Activated CD8-positive, alpha-beta T cell treated with anti-CD3 and anti-CD28 coated beads for 36 hours (primary cell): ENCODE measurements at regions not wholly inside any gene's neighbourhood (a gene's known extent, or its start where the extent isn't known, plus 50 kb on each side); places are given as distances from the start of the nearest gene placed in this dataset.

Experiments
- ATAC-seq: fragments of 200-7000 bp; cut with Tn5 transposase; one replicate; pipeline ENCODE4 v1.10.0; 2021; ENCODE audit warnings: mild to moderate bottlenecking, moderate library complexity
- CTCF ChIA-PET: fragments of 350-600 bp; sonication (Branson Sonifier 250); formaldehyde crosslinking; loops from one replicate; lab custom pipeline; 2021; ENCODE audit warnings: antibody characterized with exemption; lab: Charles Lee
- POLR2A ChIA-PET: fragments of 350-600 bp; sonication (Branson Sonifier 250); formaldehyde crosslinking; loops from one replicate; lab custom pipeline; 2021; ENCODE audit warnings: antibody characterized with exemption; lab: Charles Lee
- DNase-seq: peaks from one replicate; pipeline ENCODE4 v3.0.0-alpha.2; 2020
- H3K27ac Mint-ChIP-seq: one replicate; pipeline ENCODE4 v1.8.0; 2021; ENCODE audit warnings: mild to moderate bottlenecking, mixed read lengths
- H3K27me3 Mint-ChIP-seq: one replicate; pipeline ENCODE4 v1.8.0; 2021; ENCODE audit warnings: mixed read lengths
- H3K36me3 Mint-ChIP-seq: one replicate; pipeline ENCODE4 v1.8.0; 2021; ENCODE audit warnings: low read depth, mixed read lengths
- H3K4me1 Mint-ChIP-seq: one replicate; pipeline ENCODE4 v1.8.0; 2021; ENCODE audit warnings: low read depth, mixed read lengths
- H3K4me3 Mint-ChIP-seq: one replicate; pipeline ENCODE4 v1.8.0; 2021; ENCODE audit warnings: mild to moderate bottlenecking, moderate library complexity, mixed read lengths
- H3K9me3 Mint-ChIP-seq: one replicate; pipeline ENCODE4 v1.8.0; 2021; ENCODE audit warnings: mixed read lengths
- CTCF ChIP-seq: fragments of 200-600 bp; IDR thresholded peaks from one replicate; pipeline ENCODE4 v1.8.0; 2022; ENCODE audit warnings: antibody characterized with exemption, mild to moderate bottlenecking
- intact Hi-C: fragments of 100-400 bp; cut with micrococcal nuclease; formaldehyde crosslinking; loops from one replicate; pipeline ENCODE4 v1.10.0; 2022

DNA sequence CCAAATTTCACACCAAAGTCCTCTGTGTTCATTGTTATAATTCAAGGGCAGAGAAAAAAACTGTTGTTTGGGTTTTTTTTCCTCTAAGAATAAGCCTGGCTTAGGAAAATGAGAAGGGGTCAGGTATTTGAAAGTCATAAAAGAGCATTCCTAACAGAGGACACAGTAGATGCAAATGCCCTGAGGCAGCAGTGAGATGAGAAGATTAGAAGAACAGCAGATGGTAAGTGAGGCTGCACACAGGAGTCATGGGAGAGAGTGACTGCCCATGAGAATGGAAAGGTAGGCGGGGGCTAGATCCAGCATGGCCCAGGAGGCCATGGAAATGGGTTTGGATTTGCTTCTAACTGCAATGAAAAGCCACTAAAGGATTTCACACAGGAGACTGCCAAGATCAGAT lies 107.5 kb upstream of the RBPJ start:
- no peaks in the 10 kb centered on the region for H3K9me3 Mint-ChIP-seq
- no peak for TF ChIP-seq CTCF
- no peak for DNase-seq
- ChIA-PET CTCF (no interaction called here), POLR2A (no interaction called here)
- no peak overlapping the region for H3K27ac Mint-ChIP-seq
- intact Hi-C loops = no loop called here
- no peaks in the 10 kb centered on the region for H3K36me3 Mint-ChIP-seq
- peaks cover 6% of the 10 kb centered on the region for H3K4me1 Mint-ChIP-seq
- peaks cover 22% of the 10 kb centered on the region for H3K27me3 Mint-ChIP-seq
- ATAC-seq = no peak
- H3K4me3 Mint-ChIP-seq = no peak overlapping the region

- no peak overlapping the region for H3K27ac Mint-ChIP-seq
- POLR2A ChIA-PET = no interaction called here
- CTCF ChIA-PET = no interaction called here
- no peak for TF ChIP-seq CTCF
- intact Hi-C loops = no loop called here
- DNase-seq = no peak
- ATAC-seq = no peak
- H3K36me3 Mint-ChIP-seq = no peaks in the 10 kb centered on the region
- peaks cover 6% of the 10 kb centered on the region for H3K4me1 Mint-ChIP-seq
- H3K4me3 Mint-ChIP-seq = no peak overlapping the region
- H3K27me3 Mint-ChIP-seq = peaks cover 17% of the 10 kb centered on the region
- no peaks in the 10 kb centered on the region for H3K9me3 Mint-ChIP-seq
Observed at GRCh38 chr4:26214994-26215393, 105.8 kb upstream of the RBPJ start.

GRCh38 chr4:26215725-26216124 lies 105.1 kb upstream of the RBPJ start:
- DNase-seq (no peak), ATAC-seq (no peak)
- no peaks in the 10 kb centered on the region for H3K36me3 Mint-ChIP-seq
- no peak for TF ChIP-seq CTCF
- peaks cover 6% of the 10 kb centered on the region for H3K4me1 Mint-ChIP-seq
- no peak overlapping the region for H3K4me3 Mint-ChIP-seq
- intact Hi-C loops = no loop called here
- ChIA-PET POLR2A (interaction anchor here (0.7 kb wide), 1 partner anchor 15 kb away, joined by 3 read pairs; no protein-coding TSS in a partner anchor), CTCF (interaction anchor here (1.0 to 1.8 kb wide), 2 partner anchors 12 to 17 kb away, joined by 3 to 4 read pairs; no protein-coding TSS in a partner anchor)
- no peaks in the 10 kb centered on the region for H3K9me3 Mint-ChIP-seq
- H3K27ac Mint-ChIP-seq = no peak overlapping the region
- peaks cover 13% of the 10 kb centered on the region for H3K27me3 Mint-ChIP-seq

GRCh38 chr4:26217481-26217880 lies 103.3 kb upstream of the RBPJ start:
- H3K4me1 Mint-ChIP-seq = peaks cover 6% of the 10 kb centered on the region
- H3K9me3 Mint-ChIP-seq = no peaks in the 10 kb centered on the region
- POLR2A ChIA-PET = interaction anchor here (0.6 kb wide), 1 partner anchor 40 kb away, joined by 3 read pairs; no protein-coding TSS in a partner anchor
- CTCF ChIA-PET = no interaction called here
- H3K36me3 Mint-ChIP-seq = no peaks in the 10 kb centered on the region
- no peak for ATAC-seq
- peaks cover 8% of the 10 kb centered on the region for H3K27me3 Mint-ChIP-seq
- TF ChIP-seq CTCF = no peak
- DNase-seq = no peak
- no peak overlapping the region for H3K27ac Mint-ChIP-seq
- no peak overlapping the region for H3K4me3 Mint-ChIP-seq
- intact Hi-C loops = no loop called here

GRCh38 chr4:26217961-26218676 lies 102.7 kb upstream of the RBPJ start:
- POLR2A ChIA-PET = no interaction called here
- intact Hi-C loops = no loop called here
- no peak for TF ChIP-seq CTCF
- Mint-ChIP-seq H3K36me3 (no peaks in the 10 kb centered on the region), H3K27me3 (peaks cover 8% of the 10 kb centered on the region), H3K4me1 (peaks cover 6% of the 10 kb centered on the region), H3K9me3 (no peaks in the 10 kb centered on the region), H3K4me3 (no peak overlapping the region), H3K27ac (no peak overlapping the region)
- ATAC-seq = no peak
- CTCF ChIA-PET = no interaction called here
- no peak for DNase-seq
